HCT116 (cell line): ENCODE measurements at regions not wholly inside any gene's neighbourhood (a gene's known extent, or its start where the extent isn't known, plus 50 kb on each side); places are given as distances from the start of the nearest gene placed in this dataset.

ENCODE experiments used
- CBX3 ChIP-seq: IDR thresholded peaks from 2 replicates; pipeline ENCODE4 v1.6.1; 2012; ENCODE audit warnings: low read depth
- EGR1 ChIP-seq: IDR thresholded peaks from 2 replicates; pipeline ENCODE4 v1.6.1; 2012; ENCODE audit warnings: low read depth
- JUND ChIP-seq: IDR thresholded peaks from 2 replicates; pipeline ENCODE4 v1.6.1; 2012
- POLR2A ChIP-seq: IDR thresholded peaks from 2 replicates; pipeline ENCODE4 v1.7.0; 2011; ENCODE audit warnings: borderline replicate concordance; ENCODE audit not compliant: insufficient read depth, insufficient read length; ENCODE audit errors: extremely low read depth
- RAD21 ChIP-seq: IDR thresholded peaks from 2 replicates; pipeline ENCODE4 v1.6.1; 2012; ENCODE audit warnings: low read depth, mild to moderate bottlenecking
- SIN3A ChIP-seq: IDR thresholded peaks from 2 replicates; pipeline ENCODE4 v1.6.1; 2012; ENCODE audit warnings: low read depth
- SP1 ChIP-seq: IDR thresholded peaks from 2 replicates; pipeline ENCODE4 v1.6.1; 2012; ENCODE audit warnings: low read depth
- SRF ChIP-seq: IDR thresholded peaks from 2 replicates; pipeline ENCODE4 v1.6.1; 2012; ENCODE audit warnings: low read depth
- YY1 ChIP-seq: IDR thresholded peaks from 2 replicates; pipeline ENCODE4 v1.6.1; 2011; ENCODE audit warnings: low read length, low read depth, moderate library complexity, mild to moderate bottlenecking; ENCODE audit not compliant: insufficient replicate concordance; ENCODE audit errors: extremely low read depth
- TF ChIP-seq, protein P1 (sequence below), 3 experiments: fragments of 200-600 bp in 1 of 3; sonication (generic) in 1 of 3; IDR thresholded peaks in 2 of 3; conservative IDR thresholded peaks in 1 of 3; 2 replicates each; pipeline ENCODE4 v1.5.1; 2012 to 2017; ENCODE audit warnings: low read depth in 2 of 3, low read length in 2 of 3, antibody characterized with exemption in 1 of 3, borderline replicate concordance in 1 of 3, control low read depth in 1 of 3, mild to moderate bottlenecking in 1 of 3, mixed read lengths in 1 of 3, mixed run types in 1 of 3, moderate library complexity in 1 of 3; ENCODE audit not compliant: insufficient read depth in 1 of 3
- TF ChIP-seq, protein P2 (sequence below): IDR thresholded peaks from 2 replicates; pipeline ENCODE4 v1.6.1; 2012; ENCODE audit warnings: low read depth

DNA sequence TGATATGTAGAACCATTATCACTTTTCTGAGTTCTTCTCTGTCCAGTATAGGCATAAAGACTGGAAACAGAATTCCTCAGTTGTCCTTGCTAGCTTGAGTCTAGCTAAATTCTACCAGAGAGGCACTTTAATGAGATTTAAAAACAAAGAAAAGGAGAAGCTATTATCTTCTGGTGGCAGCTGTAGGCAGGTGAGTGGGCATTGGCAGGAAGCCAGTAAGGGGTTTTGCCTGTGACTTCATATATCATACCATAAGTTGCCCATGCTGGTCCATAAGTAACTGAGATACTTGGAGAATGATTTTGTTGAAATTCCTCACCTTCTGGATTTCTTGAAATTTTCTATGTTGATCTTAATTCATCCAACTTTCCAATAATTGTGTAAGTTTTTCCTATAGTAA is 402.3 kb upstream of the TGFBR2 start:
- TF ChIP-seq CBX3 = no peak
- no peak for TF ChIP-seq POLR2A
- TF ChIP-seq YY1 = no peak
- no peak for TF ChIP-seq JUND
- TF ChIP-seq, protein P1, sequence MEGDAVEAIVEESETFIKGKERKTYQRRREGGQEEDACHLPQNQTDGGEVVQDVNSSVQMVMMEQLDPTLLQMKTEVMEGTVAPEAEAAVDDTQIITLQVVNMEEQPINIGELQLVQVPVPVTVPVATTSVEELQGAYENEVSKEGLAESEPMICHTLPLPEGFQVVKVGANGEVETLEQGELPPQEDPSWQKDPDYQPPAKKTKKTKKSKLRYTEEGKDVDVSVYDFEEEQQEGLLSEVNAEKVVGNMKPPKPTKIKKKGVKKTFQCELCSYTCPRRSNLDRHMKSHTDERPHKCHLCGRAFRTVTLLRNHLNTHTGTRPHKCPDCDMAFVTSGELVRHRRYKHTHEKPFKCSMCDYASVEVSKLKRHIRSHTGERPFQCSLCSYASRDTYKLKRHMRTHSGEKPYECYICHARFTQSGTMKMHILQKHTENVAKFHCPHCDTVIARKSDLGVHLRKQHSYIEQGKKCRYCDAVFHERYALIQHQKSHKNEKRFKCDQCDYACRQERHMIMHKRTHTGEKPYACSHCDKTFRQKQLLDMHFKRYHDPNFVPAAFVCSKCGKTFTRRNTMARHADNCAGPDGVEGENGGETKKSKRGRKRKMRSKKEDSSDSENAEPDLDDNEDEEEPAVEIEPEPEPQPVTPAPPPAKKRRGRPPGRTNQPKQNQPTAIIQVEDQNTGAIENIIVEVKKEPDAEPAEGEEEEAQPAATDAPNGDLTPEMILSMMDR (IDR thresholded peaks at IDR 0.05 in 2 of 3, conservative IDR thresholded peaks at IDR 0.05 in 1 of 3; ENCODE audit: borderline replicate concordance in 1 of 3, insufficient read depth in 1 of 3, low read depth in 2 of 3, low read length in 2 of 3) = no peak
- TF ChIP-seq SRF = no peak
- TF ChIP-seq SP1 = no peak
- TF ChIP-seq, protein P2, sequence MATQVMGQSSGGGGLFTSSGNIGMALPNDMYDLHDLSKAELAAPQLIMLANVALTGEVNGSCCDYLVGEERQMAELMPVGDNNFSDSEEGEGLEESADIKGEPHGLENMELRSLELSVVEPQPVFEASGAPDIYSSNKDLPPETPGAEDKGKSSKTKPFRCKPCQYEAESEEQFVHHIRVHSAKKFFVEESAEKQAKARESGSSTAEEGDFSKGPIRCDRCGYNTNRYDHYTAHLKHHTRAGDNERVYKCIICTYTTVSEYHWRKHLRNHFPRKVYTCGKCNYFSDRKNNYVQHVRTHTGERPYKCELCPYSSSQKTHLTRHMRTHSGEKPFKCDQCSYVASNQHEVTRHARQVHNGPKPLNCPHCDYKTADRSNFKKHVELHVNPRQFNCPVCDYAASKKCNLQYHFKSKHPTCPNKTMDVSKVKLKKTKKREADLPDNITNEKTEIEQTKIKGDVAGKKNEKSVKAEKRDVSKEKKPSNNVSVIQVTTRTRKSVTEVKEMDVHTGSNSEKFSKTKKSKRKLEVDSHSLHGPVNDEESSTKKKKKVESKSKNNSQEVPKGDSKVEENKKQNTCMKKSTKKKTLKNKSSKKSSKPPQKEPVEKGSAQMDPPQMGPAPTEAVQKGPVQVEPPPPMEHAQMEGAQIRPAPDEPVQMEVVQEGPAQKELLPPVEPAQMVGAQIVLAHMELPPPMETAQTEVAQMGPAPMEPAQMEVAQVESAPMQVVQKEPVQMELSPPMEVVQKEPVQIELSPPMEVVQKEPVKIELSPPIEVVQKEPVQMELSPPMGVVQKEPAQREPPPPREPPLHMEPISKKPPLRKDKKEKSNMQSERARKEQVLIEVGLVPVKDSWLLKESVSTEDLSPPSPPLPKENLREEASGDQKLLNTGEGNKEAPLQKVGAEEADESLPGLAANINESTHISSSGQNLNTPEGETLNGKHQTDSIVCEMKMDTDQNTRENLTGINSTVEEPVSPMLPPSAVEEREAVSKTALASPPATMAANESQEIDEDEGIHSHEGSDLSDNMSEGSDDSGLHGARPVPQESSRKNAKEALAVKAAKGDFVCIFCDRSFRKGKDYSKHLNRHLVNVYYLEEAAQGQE = no peak
- TF ChIP-seq EGR1 = no peak
- no peak for TF ChIP-seq SIN3A
- TF ChIP-seq RAD21 = no peak
